ENCODE measurements at regions not wholly inside any gene's neighbourhood (a gene's known extent, or its start where the extent isn't known, plus 50 kb on each side); places are given as distances from the start of the nearest gene placed in this dataset.

GRCh38 chr16:25494292-25494691 is 197.5 kb upstream of the HS3ST4 start:
- Histone ChIP-seq H3K27ac (replicated peaks in 1 of 4) (no peak overlapping the region), H3K9me3 (peaks cover 0 to 5% (median 0%) of the 10 kb centered on the region in 4 donors), H3K36me3 (no peaks in the 10 kb centered on the region), H3K4me3 (no peak overlapping the region), H3K27me3 (no peaks in the 10 kb centered on the region), H3K4me1 (no peaks in the 10 kb centered on the region)
- intact Hi-C loops (cut with DNase I): no loop called here
- 61% methylated on average over 2 of the region's 2 CpGs for WGBS
- no peak for DNase-seq (ENCODE audit: extremely low spot score)
- TF ChIP-seq EP300 (IDR thresholded peaks at IDR 0.05) (no peak), CTCF (IDR thresholded peaks at IDR 0.05) (no peak), POLR2A (IDR thresholded peaks at IDR 0.05; ENCODE audit: low read depth) (no peak), POLR2AphosphoS5 (IDR thresholded peaks at IDR 0.05) (no peak)

GRCh38 chr16:25493136-25493811 is 198.5 kb upstream of the HS3ST4 start:
- Histone ChIP-seq H3K27me3 (no peaks in the 10 kb centered on the region), H3K36me3 (no peaks in the 10 kb centered on the region), H3K4me1 (no peaks in the 10 kb centered on the region), H3K9me3 (peaks cover 0 to 15% (median 2%) of the 10 kb centered on the region in 4 donors), H3K27ac (replicated peaks in 1 of 4) (no peak overlapping the region), H3K4me3 (no peak overlapping the region)
- DNase-seq (ENCODE audit: extremely low spot score): no peak
- whole genome bisulfite sequencing: 66% methylated on average over 5 of the region's 5 CpGs
- intact Hi-C loops (cut with DNase I): no loop called here
- TF ChIP-seq POLR2A (IDR thresholded peaks at IDR 0.05; ENCODE audit: low read depth) (no peak), EP300 (IDR thresholded peaks at IDR 0.05) (no peak), CTCF (IDR thresholded peaks at IDR 0.05) (no peak), POLR2AphosphoS5 (IDR thresholded peaks at IDR 0.05) (no peak)

- WGBS: 90% methylated on average over 4 of the region's 4 CpGs
- no peak for DNase-seq (ENCODE audit: extremely low spot score)
- intact Hi-C loops (cut with DNase I): no loop called here
- H3K9me3 ChIP-seq: peaks cover 0 to 30% (median 13%) of the 10 kb centered on the region in 4 donors
- no peak overlapping the region for H3K4me3 ChIP-seq
- H3K36me3 ChIP-seq: no peaks in the 10 kb centered on the region
- TF ChIP-seq EP300 (IDR thresholded peaks at IDR 0.05) (no peak), POLR2A (IDR thresholded peaks at IDR 0.05; ENCODE audit: low read depth) (no peak), POLR2AphosphoS5 (IDR thresholded peaks at IDR 0.05) (no peak), CTCF (IDR thresholded peaks at IDR 0.05) (no peak)
- no peaks in the 10 kb centered on the region for H3K4me1 ChIP-seq
- H3K27ac ChIP-seq (replicated peaks in 1 of 4): no peak overlapping the region
- no peaks in the 10 kb centered on the region for H3K27me3 ChIP-seq
Measured at GRCh38 chr16:25488435-25488834, 203.3 kb upstream of the HS3ST4 start.

DNA sequence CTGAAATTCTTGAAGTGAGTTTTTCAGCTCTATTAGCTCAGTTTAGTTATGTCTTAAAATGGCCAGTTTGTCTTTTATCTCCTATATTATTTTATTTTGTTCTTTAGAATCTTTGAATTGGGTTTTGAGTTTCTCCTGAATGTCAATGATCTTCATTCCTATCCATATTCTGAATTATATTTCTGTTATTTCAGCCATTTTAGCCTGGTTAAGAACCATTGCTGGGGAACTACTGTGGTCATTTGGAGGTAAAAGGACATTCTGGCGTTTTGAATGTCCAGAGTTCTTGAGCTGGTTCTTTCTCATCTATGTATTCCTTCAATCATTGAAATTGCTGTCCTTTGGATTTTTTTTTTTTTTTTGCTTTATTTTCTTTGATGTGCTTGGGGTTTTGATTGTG is 203.9 kb upstream of the HS3ST4 start:
- H3K36me3 ChIP-seq: no peaks in the 10 kb centered on the region
- peaks cover 0 to 30% (median 13%) of the 10 kb centered on the region in 4 donors for H3K9me3 ChIP-seq
- DNase-seq (ENCODE audit: extremely low spot score): no peak
- H3K4me1 ChIP-seq: no peaks in the 10 kb centered on the region
- TF ChIP-seq POLR2AphosphoS5 (IDR thresholded peaks at IDR 0.05): no peak
- TF ChIP-seq POLR2A (IDR thresholded peaks at IDR 0.05; ENCODE audit: low read depth): no peak
- no peak for TF ChIP-seq EP300 (IDR thresholded peaks at IDR 0.05)
- no peak for TF ChIP-seq CTCF (IDR thresholded peaks at IDR 0.05)
- no peaks in the 10 kb centered on the region for H3K27me3 ChIP-seq
- H3K4me3 ChIP-seq: no peak overlapping the region
- no peak overlapping the region for H3K27ac ChIP-seq (replicated peaks in 1 of 4)
- intact Hi-C loops (cut with DNase I): no loop called here
- WGBS: 43% methylated on average over 1 of the region's 1 CpG

DNA sequence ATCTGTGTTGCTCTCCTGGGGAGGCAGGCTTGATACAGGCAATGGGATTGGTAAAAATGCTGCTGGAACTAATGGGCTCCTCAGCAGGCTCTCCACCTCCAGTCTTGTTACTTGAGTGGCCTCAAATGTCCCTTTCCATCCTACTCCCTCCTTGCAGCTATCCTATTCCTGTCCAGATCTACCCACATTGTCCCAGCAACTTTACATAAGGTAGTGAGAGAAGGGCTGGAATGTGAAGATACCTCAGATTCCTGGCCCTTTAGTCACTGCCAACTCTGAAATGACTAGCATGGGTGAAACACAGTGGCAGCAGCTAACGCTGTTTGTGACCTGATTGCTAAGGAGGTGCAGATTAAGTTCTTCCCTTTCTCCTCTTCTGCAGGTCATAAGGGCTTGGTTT is 210.1 kb upstream of the HS3ST4 start:
- H3K4me3 ChIP-seq: no peak overlapping the region
- no peak overlapping the region for H3K27ac ChIP-seq (replicated peaks in 1 of 4)
- WGBS: 59% methylated on average over 1 of the region's 1 CpG
- H3K36me3 ChIP-seq: no peaks in the 10 kb centered on the region
- TF ChIP-seq CTCF (IDR thresholded peaks at IDR 0.05) (no peak), EP300 (IDR thresholded peaks at IDR 0.05) (no peak), POLR2A (IDR thresholded peaks at IDR 0.05; ENCODE audit: low read depth) (no peak), POLR2AphosphoS5 (IDR thresholded peaks at IDR 0.05) (no peak)
- no peaks in the 10 kb centered on the region for H3K27me3 ChIP-seq
- DNase-seq (ENCODE audit: extremely low spot score): no peak
- H3K4me1 ChIP-seq: no peaks in the 10 kb centered on the region
- intact Hi-C loops (cut with DNase I): no loop called here
- H3K9me3 ChIP-seq: no peaks in the 10 kb centered on the region
